Effector memory CD8-positive, alpha-beta T cell (primary cell): ENCODE measurements at regions not wholly inside any gene's neighbourhood (a gene's known extent, or its start where the extent isn't known, plus 50 kb on each side); places are given as distances from the start of the nearest gene placed in this dataset.
A peak's percentile ranks its signal among the peaks of the same experiment; 100 is the strongest.

Source experiments
- ATAC-seq: fragments of 150-1000 bp; cut with Tn5 transposase; replicated peaks from 2 replicates; pipeline ENCODE4 v1.10.0; 2021; ENCODE audit warnings: mild to moderate bottlenecking, moderate library complexity
- DNase-seq, 3 experiments: peaks; one replicate each; pipeline ENCODE4 v3.0.0; 2021
- H3K27ac Mint-ChIP-seq, 2 donors: one replicate each; pipeline ENCODE4 v1.8.0; 2022; ENCODE audit warnings: mild to moderate bottlenecking in 2 of 2, mixed read lengths in 2 of 2, moderate library complexity in 2 of 2
- H3K27me3 Mint-ChIP-seq, 2 donors: one replicate each; pipeline ENCODE4 v1.8.0; 2022; ENCODE audit warnings: mixed read lengths in 2 of 2
- H3K36me3 Mint-ChIP-seq: one replicate; pipeline ENCODE4 v1.8.0; 2022; ENCODE audit warnings: mild to moderate bottlenecking, moderate library complexity, mixed read lengths; ENCODE audit not compliant: insufficient read depth
- H3K4me1 Mint-ChIP-seq, 2 donors: one replicate each; pipeline ENCODE4 v1.8.0; 2022; ENCODE audit warnings: low read depth in 2 of 2, mixed read lengths in 2 of 2
- H3K4me3 Mint-ChIP-seq, 2 donors: one replicate each; pipeline ENCODE4 v1.8.0; 2022; ENCODE audit warnings: mild to moderate bottlenecking in 2 of 2, mixed read lengths in 2 of 2, moderate library complexity in 2 of 2
- H3K9me3 Mint-ChIP-seq, 2 donors: one replicate each; pipeline ENCODE4 v1.8.0; 2022; ENCODE audit warnings: mixed read lengths in 2 of 2

GRCh38 chr2:234300391-234300925 lies 196.4 kb downstream of the ARL4C start:
- H3K27me3 Mint-ChIP-seq = no peaks in the 10 kb centered on the region

GRCh38 chr2:234298918-234299317 lies 198.0 kb downstream of the ARL4C start:
- peaks cover 3% of the 10 kb centered on the region for H3K36me3 Mint-ChIP-seq
- no peaks in the 10 kb centered on the region for H3K27me3 Mint-ChIP-seq
- H3K4me3 Mint-ChIP-seq = peak overlapping the region in 1 of 2 donors; percentile 25
- no peak for ATAC-seq
- H3K9me3 Mint-ChIP-seq = no peaks in the 10 kb centered on the region
- DNase-seq = no peak
- peaks cover 53 to 54% of the 10 kb centered on the region in 2 donors for H3K4me1 Mint-ChIP-seq
- H3K27ac Mint-ChIP-seq = peak overlapping the region; percentile 32 to 87

More at GRCh38 chr2:234300391-234300925, 196.4 kb downstream of the ARL4C start:
- no peak for ATAC-seq
- Mint-ChIP-seq H3K9me3 (no peaks in the 10 kb centered on the region), H3K36me3 (no peaks in the 10 kb centered on the region), H3K4me3 (no peak overlapping the region), H3K4me1 (peaks cover 44 to 50% of the 10 kb centered on the region in 2 donors), H3K27ac (peak overlapping the region in 1 of 2 donors; percentile 23)
- DNase-seq = no peak

GRCh38 chr2:234296991-234297390 lies 199.9 kb downstream of the ARL4C start:
- Mint-ChIP-seq H3K27ac (peak overlapping the region; percentile 99 to 100), H3K36me3 (peaks cover 15% of the 10 kb centered on the region), H3K4me3 (no peak overlapping the region), H3K9me3 (no peaks in the 10 kb centered on the region), H3K27me3 (no peaks in the 10 kb centered on the region), H3K4me1 (peaks cover 60 to 63% of the 10 kb centered on the region in 2 donors)
- ATAC-seq (no peak), DNase-seq (no peak)

- peaks cover 70 to 78% of the 10 kb centered on the region in 2 donors for H3K4me1 Mint-ChIP-seq
- peak overlapping the region; percentile 76 to 80 for H3K4me3 Mint-ChIP-seq
- DNase-seq (no peak), ATAC-seq (no peak)
- H3K27me3 Mint-ChIP-seq = no peaks in the 10 kb centered on the region
- peak overlapping the region; percentile 99 to 100 for H3K27ac Mint-ChIP-seq
- no peaks in the 10 kb centered on the region for H3K9me3 Mint-ChIP-seq
- peaks cover 45% of the 10 kb centered on the region for H3K36me3 Mint-ChIP-seq
Measured at GRCh38 chr2:234293973-234294372, 202.9 kb downstream of the ARL4C start.

GRCh38 chr2:234292962-234293243 lies 204.0 kb downstream of the ARL4C start:
- H3K27ac Mint-ChIP-seq = peak overlapping the region; percentile 99 to 100
- H3K4me3 Mint-ChIP-seq = peak overlapping the region; percentile 76 to 80
- ATAC-seq (no peak), DNase-seq (no peak)
- no peaks in the 10 kb centered on the region for H3K9me3 Mint-ChIP-seq
- H3K36me3 Mint-ChIP-seq = peaks cover 50% of the 10 kb centered on the region
- peaks cover 72 to 83% of the 10 kb centered on the region in 2 donors for H3K4me1 Mint-ChIP-seq
- no peaks in the 10 kb centered on the region for H3K27me3 Mint-ChIP-seq

GRCh38 chr2:234292205-234292961 lies 204.5 kb downstream of the ARL4C start:
- peaks cover 50% of the 10 kb centered on the region for H3K36me3 Mint-ChIP-seq

GRCh38 chr2:234291765-234292204 lies 205.1 kb downstream of the ARL4C start:
- peak; percentile 16 for ATAC-seq
- Mint-ChIP-seq H3K27me3 (no peaks in the 10 kb centered on the region), H3K9me3 (no peaks in the 10 kb centered on the region), H3K27ac (peak overlapping the region; percentile 99 to 100), H3K36me3 (peaks cover 50% of the 10 kb centered on the region), H3K4me3 (peak overlapping the region; percentile 76 to 80), H3K4me1 (peaks cover 66 to 86% of the 10 kb centered on the region in 2 donors)
- DNase-seq = peak in 2 of 3 experiments; percentile 41 to 45

More at GRCh38 chr2:234292205-234292961, 204.5 kb downstream of the ARL4C start:
- Mint-ChIP-seq H3K27ac (peak overlapping the region; percentile 99 to 100), H3K4me1 (peaks cover 68 to 86% of the 10 kb centered on the region in 2 donors), H3K4me3 (peak overlapping the region; percentile 76 to 80), H3K9me3 (no peaks in the 10 kb centered on the region), H3K27me3 (no peaks in the 10 kb centered on the region)
- DNase-seq = peak; percentile 71 to 73 (median 71)
- peak; percentile 63 for ATAC-seq

GRCh38 chr2:234290671-234291070 lies 206.2 kb downstream of the ARL4C start:
- H3K27ac Mint-ChIP-seq = peak overlapping the region; percentile 99 to 100
- peak; percentile 81 to 86 (median 83) for DNase-seq
- peak; percentile 72 for ATAC-seq
- H3K27me3 Mint-ChIP-seq = no peaks in the 10 kb centered on the region
- H3K9me3 Mint-ChIP-seq = no peaks in the 10 kb centered on the region
- H3K4me1 Mint-ChIP-seq = peaks cover 60 to 79% of the 10 kb centered on the region in 2 donors
- H3K36me3 Mint-ChIP-seq = peaks cover 50% of the 10 kb centered on the region
- H3K4me3 Mint-ChIP-seq = peak overlapping the region; percentile 76 to 80

- peaks cover 50% of the 10 kb centered on the region for H3K36me3 Mint-ChIP-seq
- peak overlapping the region; percentile 99 to 100 for H3K27ac Mint-ChIP-seq
- H3K27me3 Mint-ChIP-seq = no peaks in the 10 kb centered on the region
- DNase-seq (peak in 2 of 3 experiments; percentile 19 to 22), ATAC-seq (no peak)
- peaks cover 58 to 73% of the 10 kb centered on the region in 2 donors for H3K4me1 Mint-ChIP-seq
- no peaks in the 10 kb centered on the region for H3K9me3 Mint-ChIP-seq
- peak overlapping the region; percentile 76 to 80 for H3K4me3 Mint-ChIP-seq
Measured at GRCh38 chr2:234289834-234290590, 206.9 kb downstream of the ARL4C start.

GRCh38 chr2:234288974-234289455 lies 207.9 kb downstream of the ARL4C start:
- Mint-ChIP-seq H3K36me3 (peaks cover 48% of the 10 kb centered on the region), H3K27ac (peak overlapping the region; percentile 99 to 100), H3K4me1 (peaks cover 56 to 68% of the 10 kb centered on the region in 2 donors), H3K9me3 (no peaks in the 10 kb centered on the region), H3K4me3 (peak overlapping the region; percentile 76 to 80), H3K27me3 (no peaks in the 10 kb centered on the region)
- DNase-seq = peak; percentile 72 to 75 (median 74)
- peak; percentile 7 for ATAC-seq

GRCh38 chr2:234287650-234288049 lies 209.2 kb downstream of the ARL4C start:
- no peaks in the 10 kb centered on the region for H3K27me3 Mint-ChIP-seq
- peaks cover 0 to 2% of the 10 kb centered on the region in 2 donors for H3K9me3 Mint-ChIP-seq
- H3K4me1 Mint-ChIP-seq = peaks cover 51 to 64% of the 10 kb centered on the region in 2 donors
- ATAC-seq (no peak), DNase-seq (no peak)
- peaks cover 42% of the 10 kb centered on the region for H3K36me3 Mint-ChIP-seq
- H3K27ac Mint-ChIP-seq = peak overlapping the region; percentile 41 to 99
- no peak overlapping the region for H3K4me3 Mint-ChIP-seq

GRCh38 chr2:234286956-234287355 lies 209.9 kb downstream of the ARL4C start:
- Mint-ChIP-seq H3K27me3 (no peaks in the 10 kb centered on the region), H3K4me1 (peaks cover 48 to 63% of the 10 kb centered on the region in 2 donors), H3K9me3 (peaks cover 0 to 3% of the 10 kb centered on the region in 2 donors), H3K4me3 (no peak overlapping the region), H3K27ac (peak overlapping the region in 1 of 2 donors; percentile 41), H3K36me3 (peaks cover 35% of the 10 kb centered on the region)
- DNase-seq (no peak), ATAC-seq (no peak)

- H3K27me3 Mint-ChIP-seq = no peaks in the 10 kb centered on the region
- no peak overlapping the region for H3K27ac Mint-ChIP-seq
- H3K4me1 Mint-ChIP-seq = peaks cover 41 to 58% of the 10 kb centered on the region in 2 donors
Measured at GRCh38 chr2:234286118-234286598, 210.7 kb downstream of the ARL4C start.

More at GRCh38 chr2:234286118-234286598, 210.7 kb downstream of the ARL4C start:
- no peak for DNase-seq
- no peak for ATAC-seq
- H3K4me3 Mint-ChIP-seq = no peak overlapping the region
- H3K36me3 Mint-ChIP-seq = peaks cover 27% of the 10 kb centered on the region
- peaks cover 0 to 3% of the 10 kb centered on the region in 2 donors for H3K9me3 Mint-ChIP-seq
